Pancreas (tissue), 10 donors: ENCODE measurements at regions not wholly inside any gene's neighbourhood (a gene's known extent, or its start where the extent isn't known, plus 50 kb on each side); places are given as distances from the start of the nearest gene placed in this dataset.

Experiments
- ATAC-seq, 4 donors: fragments of 200-7000 bp; cut with Tn5 transposase; one replicate each; pipeline versions ENCODE4 v1.8.0 to v1.9.1; 2020; ENCODE audit warnings: mild to moderate bottlenecking in 4 of 4, moderate library complexity in 4 of 4
- DNase-seq, 6 donors: peaks; one replicate each; pipeline ENCODE4 v3.0.0-alpha.2; 2020
- FAIRE-seq: peaks from 2 replicates; lab custom pipeline; 2012; peaks lifted over from hg19 to GRCh38; lab: Jason Lieb, UNC
- H3K27ac ChIP-seq, 4 donors: fragments of 200-600 bp; sonication (generic); 1 replicate in 3 of 4; 2 replicates in 1 of 4; pipeline versions ENCODE4 v1.5.0 to v1.8.0; 2020
- H3K27me3 ChIP-seq, 4 donors: fragments of 200-600 bp; one replicate each; pipeline ENCODE4 v1.8.0; 2021
- H3K36me3 ChIP-seq, 3 donors: fragments of 200-600 bp; sonication (generic) in 1 of 3; one replicate each; pipeline versions ENCODE4 v1.5.0 to v1.8.0; 2020 to 2021
- H3K4me1 ChIP-seq, 3 donors: fragments of 200-600 bp; one replicate each; pipeline ENCODE4 v1.8.0; 2021
- H3K4me3 ChIP-seq, 4 donors: fragments of 200-600 bp; sonication (generic) in 2 of 4; one replicate each; pipeline versions ENCODE4 v1.5.0 to v1.8.0; 2020 to 2021
- H3K9me3 ChIP-seq, 4 donors: fragments of 200-600 bp; one replicate each; pipeline ENCODE4 v1.8.0; 2021
- CTCF ChIP-seq, 4 donors: fragments of 200-600 bp; sonication (generic) in 3 of 4; IDR thresholded peaks; one replicate each; pipeline versions ENCODE4 v1.5.0 to v1.8.0; 2021; ENCODE audit warnings: antibody characterized with exemption in 4 of 4
- WGBS, 2 donors: extraction: QIAGEN DNeasy Blood & Tissue Kit; methylation state at CpG; one replicate each; pipeline ENCODE4 v1.1.7; 2013; 5-methylcytosine and 5-hydroxymethylcytosine counted together
- intact Hi-C, 3 donors: fragments of 100-400 bp; cut with DNase I; formaldehyde crosslinking; loops; one replicate each; pipeline versions ENCODE4 v1.11.1 to v1.14.2; 2022
- donor health status: healthy with polysubstance abuse.
- donor health status: DM: no; HTN: no; CAD: no; lungs with moderate emphysema.
- donor health status: DM: no; HTN: no; CAD: no.
- donor health status: control.
- donor health status: control.
- donor health status: Bipolar disorder and iron deficiency.
- donor health status: DM: yes; HTN: yes; CAD: no.
- donor health status: DM: no; HTN: no; CAD: no.
- donor health status: DM: no; HTN: no; CAD: no.
- donor health status: DM: yes; HTN: yes; CAD: no.

GRCh38 chr5:82384034-82384750 lies 106.0 kb upstream of the RPS23 start:
- H3K27ac ChIP-seq, result no peak overlapping the region
- WGBS, 2 donors, result 64 to 74% methylated on average over 6 of the region's 6 CpGs
- FAIRE-seq, result no peak

GRCh38 chr5:82381591-82381990 lies 103.4 kb upstream of the RPS23 start:
- WGBS, 2 donors, result 78 to 90% methylated on average over 1 of the region's 1 CpG
- Histone ChIP-seq H3K27ac (no peak overlapping the region), H3K36me3 (no peaks in the 10 kb centered on the region), H3K9me3 (no peaks in the 10 kb centered on the region), H3K4me3 (no peak overlapping the region), H3K4me1 (peaks cover 0 to under 1% (median 0%) of the 10 kb centered on the region in 3 donors), H3K27me3 (no peaks in the 10 kb centered on the region)
- ATAC-seq, result no peak
- intact Hi-C loops, result no loop called here
- no peak for FAIRE-seq
- TF ChIP-seq CTCF (IDR thresholded peaks at IDR 0.05), result no peak
- DNase-seq, result no peak

More at GRCh38 chr5:82384034-82384750, 106.0 kb upstream of the RPS23 start:
- Histone ChIP-seq H3K4me1 (peaks cover 0 to 5% (median 0%) of the 10 kb centered on the region in 3 donors), H3K27me3 (no peaks in the 10 kb centered on the region), H3K9me3 (no peaks in the 10 kb centered on the region), H3K4me3 (no peak overlapping the region), H3K36me3 (no peaks in the 10 kb centered on the region)
- no peak for DNase-seq
- TF ChIP-seq CTCF (IDR thresholded peaks at IDR 0.05), result no peak
- intact Hi-C loops, result no loop called here
- ATAC-seq, result no peak

- no peak overlapping the region for H3K27ac ChIP-seq
- H3K36me3 ChIP-seq, result no peaks in the 10 kb centered on the region
- no peaks in the 10 kb centered on the region for H3K27me3 ChIP-seq
- H3K4me1 ChIP-seq, result no peaks in the 10 kb centered on the region
- H3K4me3 ChIP-seq, result no peak overlapping the region
- no peaks in the 10 kb centered on the region for H3K9me3 ChIP-seq
- WGBS, 2 donors, result 88 to 93% methylated on average over 2 of the region's 2 CpGs
- FAIRE-seq, result no peak
- ATAC-seq, result no peak
- intact Hi-C loops, result no loop called here
- DNase-seq, result no peak
- TF ChIP-seq CTCF (IDR thresholded peaks at IDR 0.05), result no peak
Observed at GRCh38 chr5:82376307-82376706, 98.2 kb upstream of the RPS23 start.

GRCh38 chr5:82375488-82376244 lies 97.5 kb upstream of the RPS23 start:
- no peak for TF ChIP-seq CTCF (IDR thresholded peaks at IDR 0.05)
- H3K27me3 ChIP-seq, result no peaks in the 10 kb centered on the region
- H3K4me1 ChIP-seq, result no peaks in the 10 kb centered on the region
- ATAC-seq (peak in 2 of 4 donors; percentile 35 to 63), DNase-seq (no peak), FAIRE-seq (no peak)
- H3K27ac ChIP-seq, result no peak overlapping the region
- no peaks in the 10 kb centered on the region for H3K9me3 ChIP-seq
- H3K36me3 ChIP-seq, result no peaks in the 10 kb centered on the region
- WGBS, 2 donors, result 66 to 71% methylated on average over 5 of the region's 5 CpGs
- H3K4me3 ChIP-seq, result no peak overlapping the region
- intact Hi-C loops, result no loop called here

GRCh38 chr5:82374637-82375036 lies 96.5 kb upstream of the RPS23 start:
- Histone ChIP-seq H3K36me3 (no peaks in the 10 kb centered on the region), H3K9me3 (no peaks in the 10 kb centered on the region), H3K27me3 (no peaks in the 10 kb centered on the region), H3K27ac (no peak overlapping the region), H3K4me3 (no peak overlapping the region), H3K4me1 (no peaks in the 10 kb centered on the region)
- FAIRE-seq (no peak), DNase-seq (no peak), ATAC-seq (no peak)
- WGBS, 2 donors, result 99 to 100% methylated on average over 1 of the region's 1 CpG
- no peak for TF ChIP-seq CTCF (IDR thresholded peaks at IDR 0.05)
- intact Hi-C loops, result no loop called here
